GM10266 (cell line): ENCODE measurements at regions not wholly inside any gene's neighbourhood (a gene's known extent, or its start where the extent isn't known, plus 50 kb on each side); places are given as distances from the start of the nearest gene placed in this dataset.
"Not testable (repeated sequence)": the region's sequence is repeated elsewhere in the genome, so short reads cannot be mapped to it uniquely, and the experiment has no call there.

Experiments used
- DNase-seq: peaks from one replicate; pipeline ENCODE4 v3.0.0; 2012; ENCODE audit errors: extremely low spot score
- TF ChIP-seq, protein P1 (sequence below): IDR thresholded peaks from 2 replicates; pipeline ENCODE4 v1.5.1; 2012; ENCODE audit warnings: mild to moderate bottlenecking, low read depth; ENCODE audit not compliant: control insufficient read depth, insufficient read depth; ENCODE audit errors: missing control alignments

DNA sequence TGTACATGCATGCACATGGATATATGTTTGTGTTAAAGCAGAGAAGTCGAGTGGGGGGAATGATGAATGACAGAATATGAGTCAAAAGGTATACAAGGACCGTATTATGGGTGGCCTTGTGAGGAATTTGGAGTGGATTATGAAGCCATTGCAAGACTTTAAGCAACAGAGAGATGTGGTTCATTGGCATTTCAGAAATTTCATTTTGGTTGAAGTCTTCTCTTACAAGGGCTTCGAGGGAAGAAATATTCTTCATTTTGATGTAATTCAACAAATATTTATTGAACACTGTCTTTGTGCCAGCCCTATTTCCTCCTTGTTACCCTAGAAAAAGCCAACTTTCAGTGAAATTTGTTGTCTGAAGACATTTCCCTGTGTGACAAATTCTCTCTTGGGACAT is 83.9 kb upstream of the SLCO6A1 start:
- TF ChIP-seq, protein P1, sequence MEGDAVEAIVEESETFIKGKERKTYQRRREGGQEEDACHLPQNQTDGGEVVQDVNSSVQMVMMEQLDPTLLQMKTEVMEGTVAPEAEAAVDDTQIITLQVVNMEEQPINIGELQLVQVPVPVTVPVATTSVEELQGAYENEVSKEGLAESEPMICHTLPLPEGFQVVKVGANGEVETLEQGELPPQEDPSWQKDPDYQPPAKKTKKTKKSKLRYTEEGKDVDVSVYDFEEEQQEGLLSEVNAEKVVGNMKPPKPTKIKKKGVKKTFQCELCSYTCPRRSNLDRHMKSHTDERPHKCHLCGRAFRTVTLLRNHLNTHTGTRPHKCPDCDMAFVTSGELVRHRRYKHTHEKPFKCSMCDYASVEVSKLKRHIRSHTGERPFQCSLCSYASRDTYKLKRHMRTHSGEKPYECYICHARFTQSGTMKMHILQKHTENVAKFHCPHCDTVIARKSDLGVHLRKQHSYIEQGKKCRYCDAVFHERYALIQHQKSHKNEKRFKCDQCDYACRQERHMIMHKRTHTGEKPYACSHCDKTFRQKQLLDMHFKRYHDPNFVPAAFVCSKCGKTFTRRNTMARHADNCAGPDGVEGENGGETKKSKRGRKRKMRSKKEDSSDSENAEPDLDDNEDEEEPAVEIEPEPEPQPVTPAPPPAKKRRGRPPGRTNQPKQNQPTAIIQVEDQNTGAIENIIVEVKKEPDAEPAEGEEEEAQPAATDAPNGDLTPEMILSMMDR, result no peak
- DNase-seq, result no peak

DNA sequence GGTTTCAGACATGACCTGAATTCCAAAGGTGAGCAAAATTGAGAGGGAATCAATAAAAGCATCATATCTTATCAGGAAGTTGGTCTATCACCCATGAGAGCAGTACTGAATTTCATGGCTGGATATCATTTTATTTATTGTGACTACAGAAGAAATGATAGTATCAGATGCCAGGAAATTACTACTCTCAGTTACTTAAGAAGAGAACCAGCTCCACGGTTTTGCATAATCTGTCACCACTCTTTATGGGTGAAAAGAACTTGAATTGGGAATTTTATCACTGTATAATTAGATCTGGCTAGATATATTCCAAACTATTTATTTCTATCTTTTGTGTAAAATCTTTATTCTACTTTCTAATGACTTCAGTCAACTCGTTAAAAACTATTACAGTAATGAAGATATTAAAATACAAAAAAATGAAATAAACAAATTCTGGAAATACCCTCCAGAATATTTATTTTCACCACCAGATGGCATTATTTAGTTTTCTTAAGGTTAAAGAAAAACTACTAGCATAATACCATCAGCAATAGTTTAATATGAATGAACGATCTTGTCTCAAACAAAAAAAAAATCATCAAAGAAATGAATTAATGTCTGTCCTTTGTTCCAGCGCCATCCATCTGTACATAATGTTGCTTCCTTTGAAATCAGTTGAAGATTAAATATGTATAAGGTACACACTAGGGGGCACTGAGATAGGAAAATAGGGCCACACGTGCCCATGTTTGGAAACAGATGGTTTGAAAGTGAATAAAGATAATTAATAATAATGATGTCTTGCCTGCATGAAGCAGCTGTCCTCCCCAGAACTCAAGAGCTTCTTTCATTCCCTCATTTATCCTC is 84.7 kb upstream of the SLCO6A1 start:
- TF ChIP-seq, protein P1, result peak; percentile 7
- peak; percentile 4 for DNase-seq

DNA sequence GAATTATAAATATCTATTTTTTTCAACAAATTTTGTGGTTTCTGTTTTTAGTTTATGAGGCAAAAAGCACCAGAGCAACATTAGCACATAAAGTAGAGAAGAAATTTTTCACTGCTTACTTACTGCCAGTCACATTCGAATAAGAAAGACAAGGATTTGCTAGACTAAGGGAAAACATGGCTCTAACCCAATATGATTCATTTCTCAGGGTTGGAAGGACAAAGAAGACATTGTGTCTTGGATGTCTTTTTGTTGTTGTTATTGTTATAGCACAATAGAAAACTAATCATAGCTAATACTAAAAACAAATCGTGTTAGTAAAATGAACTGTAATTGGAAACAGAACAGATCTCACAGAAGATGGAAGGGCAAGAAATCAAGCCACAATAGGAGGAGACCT is 90.9 kb upstream of the SLCO6A1 start:
- TF ChIP-seq, protein P1, result no peak
- no peak for DNase-seq

DNA sequence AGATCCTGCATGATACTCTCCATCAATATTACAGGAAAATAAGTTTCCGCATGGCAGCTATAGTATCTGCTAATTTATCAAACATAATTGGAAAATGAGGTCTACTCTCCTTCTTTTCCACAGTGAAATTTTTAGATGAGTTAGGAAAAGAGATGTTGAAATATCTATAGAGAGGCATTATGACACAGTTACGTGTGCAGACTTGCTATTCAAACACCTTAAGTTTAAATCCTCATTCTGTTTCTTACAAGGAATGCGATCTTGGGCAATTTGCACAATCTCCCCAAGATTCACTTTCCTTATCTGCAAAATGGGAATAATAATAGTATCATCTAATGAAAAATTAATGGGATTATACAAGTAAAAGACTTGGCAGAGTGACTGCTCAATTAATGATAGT is 91.7 kb upstream of the SLCO6A1 start:
- no peak for DNase-seq
- TF ChIP-seq, protein P1, result no peak

DNA sequence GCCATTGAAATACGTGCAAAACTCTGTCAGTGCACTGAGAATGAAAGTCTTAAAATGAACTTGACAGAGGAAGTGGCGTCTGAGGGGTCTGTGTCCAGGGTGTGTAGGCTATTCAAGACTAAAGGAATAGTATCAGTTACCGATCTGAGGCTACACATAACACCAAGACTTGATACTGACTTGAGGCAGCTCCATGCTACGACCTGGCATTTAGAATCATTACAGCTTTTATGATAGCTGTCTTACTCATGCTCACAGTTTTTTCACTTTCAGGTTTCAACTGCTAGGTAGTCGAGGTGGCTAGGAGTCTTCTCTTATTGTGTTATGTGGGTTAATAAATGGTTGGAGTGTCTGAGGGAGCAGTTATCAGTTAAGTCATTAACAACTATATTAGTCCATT is 92.8 kb upstream of the SLCO6A1 start:
- peak; percentile 4 for DNase-seq
- TF ChIP-seq, protein P1, result no peak

DNA sequence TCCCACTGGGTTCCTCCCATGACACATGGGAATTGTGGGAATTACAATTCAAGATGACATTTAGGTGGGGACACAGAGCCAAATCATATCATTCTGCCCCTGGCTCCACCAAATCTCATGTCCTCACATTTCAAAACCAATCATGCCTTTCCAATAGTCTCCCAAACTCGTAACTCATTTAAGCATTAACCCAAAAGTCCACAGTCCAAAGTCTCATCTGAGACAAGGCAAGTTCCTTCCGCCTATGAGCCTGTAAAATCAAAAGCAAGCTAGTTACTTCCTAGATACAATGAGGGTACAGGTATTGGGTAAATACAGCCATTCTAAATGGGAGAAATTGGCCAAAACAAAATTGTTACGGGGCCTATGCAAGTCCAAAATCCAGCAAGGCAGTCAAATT is 93.8 kb upstream of the SLCO6A1 start:
- DNase-seq, result not testable (repeated sequence)

DNA sequence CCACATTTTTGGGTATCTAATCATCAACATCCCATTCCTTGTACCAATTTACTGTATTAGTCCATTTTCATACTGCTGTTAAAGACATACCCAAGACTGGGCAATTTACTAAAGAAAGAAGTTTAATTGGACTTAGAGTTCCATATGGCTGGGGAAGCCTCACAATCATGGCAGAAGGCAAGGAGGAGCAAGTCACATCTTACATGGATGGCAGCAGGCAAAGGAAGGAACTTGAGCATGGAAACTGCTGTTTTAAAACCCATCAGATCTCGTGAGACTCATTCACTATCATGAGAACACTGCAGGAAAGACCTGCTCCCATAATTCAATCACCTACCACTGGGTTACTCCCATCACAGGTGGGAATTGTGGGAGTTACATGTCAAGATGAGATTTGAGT is 95.4 kb upstream of the SLCO6A1 start:
- TF ChIP-seq, protein P1, result no peak
- DNase-seq, result no peak
